ENCODE measurements at regions not wholly inside any gene's neighbourhood (a gene's known extent, or its start where the extent isn't known, plus 50 kb on each side); places are given as distances from the start of the nearest gene placed in this dataset.

GRCh38 chr17:55632893-55633292 lies 89.8 kb downstream of the TMEM100 start:
- DNase-seq = no peak

GRCh38 chr17:55632236-55632635 lies 90.4 kb downstream of the TMEM100 start:
- DNase-seq = no peak

GRCh38 chr17:55629995-55630394 lies 92.7 kb downstream of the TMEM100 start:
- no peak for DNase-seq

GRCh38 chr17:55625521-55625920 lies 97.1 kb downstream of the TMEM100 start:
- DNase-seq = no peak

GRCh38 chr17:55624772-55625433 lies 97.8 kb downstream of the TMEM100 start:
- no peak for DNase-seq

- DNase-seq = no peak
Measured at GRCh38 chr17:55622547-55622946, 100.1 kb downstream of the TMEM100 start.

GRCh38 chr17:55620945-55621344 lies 101.7 kb downstream of the TMEM100 start:
- no peak for DNase-seq

GRCh38 chr17:55620023-55620422 lies 102.6 kb downstream of the TMEM100 start:
- DNase-seq = no peak

GRCh38 chr17:55617441-55617840 lies 105.2 kb downstream of the TMEM100 start:
- no peak for DNase-seq

GRCh38 chr17:55614061-55614460 lies 102.8 kb upstream of the SMIM36 start:
- DNase-seq = no peak

- no peak for DNase-seq
Measured at GRCh38 chr17:55612691-55613141, 101.5 kb upstream of the SMIM36 start.

- DNase-seq = peak; percentile 1
Measured at GRCh38 chr17:55607731-55608341, 96.6 kb upstream of the SMIM36 start.

GRCh38 chr17:55606488-55606815 lies 95.2 kb upstream of the SMIM36 start:
- DNase-seq = no peak

GRCh38 chr17:55605705-55606487 lies 94.6 kb upstream of the SMIM36 start:
- no peak for DNase-seq

- no peak for DNase-seq
Measured at GRCh38 chr17:55601874-55602364, 90.7 kb upstream of the SMIM36 start.

GRCh38 chr17:55598495-55598894 lies 87.2 kb upstream of the SMIM36 start:
- no peak for DNase-seq

- no peak for DNase-seq
Measured at GRCh38 chr17:55588446-55589242, 77.4 kb upstream of the SMIM36 start.

GRCh38 chr17:55587608-55588139 lies 76.4 kb upstream of the SMIM36 start:
- DNase-seq = no peak

GRCh38 chr17:55585629-55586028 lies 74.4 kb upstream of the SMIM36 start:
- DNase-seq = no peak

- DNase-seq = no peak
Measured at GRCh38 chr17:55584861-55585260, 73.6 kb upstream of the SMIM36 start.

GRCh38 chr17:55584055-55584685 lies 72.9 kb upstream of the SMIM36 start:
- DNase-seq = no peak

- DNase-seq = no peak
Measured at GRCh38 chr17:55582897-55583296, 71.6 kb upstream of the SMIM36 start.
